HG03457 (cell line): ENCODE measurements at regions not wholly inside any gene's neighbourhood (a gene's known extent, or its start where the extent isn't known, plus 50 kb on each side); places are given as distances from the start of the nearest gene placed in this dataset.

Source experiments
- ATAC-seq: cut with Tn5 transposase; IDR thresholded peaks from one replicate; pipeline ENCODE4 v1.9.1; 2021; ENCODE audit warnings: moderate number of reproducible peaks; ENCODE audit not compliant: unreplicated experiment

DNA sequence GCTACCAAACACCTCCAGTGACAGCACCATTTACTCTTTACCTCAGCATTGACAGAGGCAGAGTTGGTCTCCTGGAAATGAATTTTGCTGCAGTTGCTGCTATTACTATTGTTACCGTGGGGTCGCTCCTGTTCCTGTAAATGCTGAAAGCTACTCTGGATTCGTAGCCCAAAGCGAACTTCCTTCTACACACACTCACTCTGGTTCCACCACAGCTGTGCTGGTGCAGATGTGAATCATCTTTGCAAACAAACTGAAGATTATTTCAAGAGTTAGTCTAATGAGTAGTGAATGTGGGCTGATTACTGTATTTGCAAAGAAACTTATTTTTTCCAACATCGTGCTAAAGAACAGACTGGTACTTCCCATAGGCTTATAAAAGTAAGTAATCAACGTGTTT is 304.0 kb downstream of the LPIN1 start:
- ATAC-seq: no peak

DNA sequence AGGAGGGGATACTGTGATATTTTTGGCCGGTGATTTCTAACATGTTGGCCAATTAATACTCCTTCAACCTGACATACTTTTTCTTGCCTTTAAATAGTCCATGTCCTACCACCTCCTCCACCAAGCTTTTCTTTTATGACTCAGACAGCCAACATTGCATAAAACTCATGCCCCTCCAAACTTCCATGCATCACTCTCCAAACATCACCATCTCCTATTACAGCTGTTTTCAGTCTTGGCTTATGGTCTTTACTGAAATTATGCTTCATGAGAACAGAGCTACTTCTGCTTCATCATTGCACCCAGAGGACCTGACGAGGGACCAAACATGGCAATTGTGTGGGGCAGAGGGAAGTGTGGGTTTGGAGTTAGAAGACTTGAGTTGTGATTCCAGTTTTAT is 305.4 kb downstream of the LPIN1 start:
- ATAC-seq: no peak

DNA sequence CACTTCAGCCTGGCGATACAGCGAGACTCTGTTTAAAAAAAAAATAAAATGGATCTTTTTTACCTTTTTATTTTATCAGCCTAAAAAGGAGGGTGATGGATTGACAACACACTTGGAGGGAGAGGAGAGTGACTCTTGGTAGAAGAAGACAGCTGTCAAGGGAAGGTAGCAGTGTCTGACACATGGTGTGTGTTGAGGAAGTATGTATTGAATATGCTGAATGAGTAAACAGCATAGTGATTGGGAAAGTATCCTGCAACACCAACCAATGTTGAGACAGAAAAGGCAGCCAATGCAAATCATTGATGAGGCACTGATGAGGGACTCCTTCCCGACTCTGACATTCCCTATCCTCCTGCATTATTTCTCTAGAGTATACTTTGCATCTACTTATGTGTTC is 306.4 kb downstream of the LPIN1 start:
- no peak for ATAC-seq

DNA sequence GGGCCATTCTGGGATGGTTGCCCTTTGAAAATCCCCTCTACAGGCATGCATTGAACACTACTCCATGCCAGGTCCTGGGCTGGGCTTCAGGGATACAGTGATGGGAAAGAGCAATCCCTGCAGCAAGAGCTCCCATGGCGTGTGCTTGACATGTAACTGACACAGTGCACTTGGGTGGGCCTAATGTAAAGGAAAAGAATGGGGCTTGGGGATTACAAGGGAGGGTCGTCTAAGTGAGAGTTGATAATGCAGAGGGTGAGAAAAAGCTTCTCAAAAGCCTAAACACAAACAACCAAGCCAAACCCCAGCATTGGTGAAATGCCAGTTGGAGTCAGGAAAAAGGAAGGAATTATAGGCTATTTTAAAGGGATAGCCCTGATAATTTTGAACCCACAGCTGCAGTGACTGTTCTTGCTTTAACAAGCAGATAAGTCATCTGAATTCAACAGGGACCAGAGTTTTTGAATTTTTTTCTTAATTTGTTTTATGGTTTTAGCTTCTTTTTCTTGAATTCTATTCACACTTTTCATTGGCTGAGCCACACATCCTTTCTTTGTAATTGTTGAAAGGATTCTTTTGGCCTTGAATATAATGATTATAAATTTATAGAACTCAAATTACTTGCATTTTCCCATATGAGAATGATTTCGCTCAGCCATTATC is 308.7 kb downstream of the LPIN1 start:
- ATAC-seq: no peak

DNA sequence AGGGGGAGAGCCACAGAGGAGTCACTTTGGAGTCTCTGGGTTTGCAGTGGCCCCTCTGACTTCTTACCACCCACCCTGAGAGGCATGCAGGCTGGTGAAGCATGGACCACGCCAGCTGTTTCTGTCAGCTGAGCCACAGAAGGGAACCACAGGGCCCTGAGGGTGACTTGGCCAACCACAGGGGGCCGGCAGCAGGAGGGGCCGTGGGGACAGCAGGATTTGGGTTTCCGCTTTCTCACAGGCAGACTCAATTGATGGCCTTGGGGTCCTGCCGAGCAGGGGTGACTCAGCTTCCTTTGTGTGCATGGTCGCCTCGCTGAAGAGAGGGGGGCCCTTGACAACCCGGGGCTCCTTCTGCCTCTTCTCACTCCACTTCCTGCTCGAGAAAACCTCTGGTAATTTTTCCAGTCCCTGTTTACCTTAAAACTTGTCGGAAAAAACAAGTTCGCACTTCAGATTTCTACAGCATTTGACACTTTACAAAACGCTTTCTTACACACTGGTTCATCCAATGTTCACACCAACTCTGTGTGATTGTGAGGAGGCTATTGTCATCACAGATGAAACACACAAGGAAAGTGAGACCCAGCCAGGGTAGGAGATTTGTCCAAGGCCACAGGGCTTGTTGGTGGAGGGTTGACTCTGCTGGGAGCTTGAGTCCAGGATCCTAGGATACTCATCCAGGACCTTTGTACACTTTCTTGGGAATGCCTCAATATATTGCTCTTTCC is 311.2 kb downstream of the LPIN1 start:
- peak; percentile 83 for ATAC-seq

DNA sequence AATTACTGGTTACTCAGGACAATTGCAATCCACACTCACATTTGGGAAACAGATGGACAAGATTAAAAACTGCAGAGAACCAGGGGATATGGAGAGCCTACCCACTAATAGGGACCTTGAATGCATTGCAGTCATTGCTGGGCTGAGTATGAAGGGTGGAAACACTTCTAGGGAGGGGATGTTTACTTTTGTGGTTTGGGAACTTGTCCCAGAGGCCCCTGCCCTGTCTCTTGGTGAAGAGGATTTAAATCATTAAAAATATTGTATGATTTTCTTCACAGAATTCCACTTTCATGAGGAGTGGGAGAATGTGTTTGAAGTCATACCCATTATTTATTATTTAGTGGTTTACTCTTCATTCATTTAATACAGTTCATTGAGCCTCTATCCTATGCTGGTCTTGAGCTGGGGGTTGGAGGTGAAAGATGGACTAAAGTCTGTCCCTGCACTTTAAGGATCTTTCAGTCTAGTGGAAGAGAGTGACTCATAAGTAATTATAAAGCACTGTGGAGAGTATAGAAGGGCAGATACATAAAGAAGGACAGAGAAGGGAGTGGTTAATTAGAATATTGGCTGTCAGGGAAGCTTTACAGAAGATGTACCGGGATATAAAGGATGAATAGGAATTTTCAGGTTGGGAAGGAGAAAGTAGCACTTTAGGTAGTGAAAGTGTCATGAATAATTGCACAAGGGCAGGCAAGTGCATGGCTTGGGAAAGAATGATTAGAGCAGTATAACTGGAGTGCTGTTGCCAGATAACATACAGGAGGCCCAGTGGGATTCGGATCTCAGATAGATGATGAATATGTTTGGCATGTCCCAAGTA is 313.4 kb downstream of the LPIN1 start:
- no peak for ATAC-seq

DNA sequence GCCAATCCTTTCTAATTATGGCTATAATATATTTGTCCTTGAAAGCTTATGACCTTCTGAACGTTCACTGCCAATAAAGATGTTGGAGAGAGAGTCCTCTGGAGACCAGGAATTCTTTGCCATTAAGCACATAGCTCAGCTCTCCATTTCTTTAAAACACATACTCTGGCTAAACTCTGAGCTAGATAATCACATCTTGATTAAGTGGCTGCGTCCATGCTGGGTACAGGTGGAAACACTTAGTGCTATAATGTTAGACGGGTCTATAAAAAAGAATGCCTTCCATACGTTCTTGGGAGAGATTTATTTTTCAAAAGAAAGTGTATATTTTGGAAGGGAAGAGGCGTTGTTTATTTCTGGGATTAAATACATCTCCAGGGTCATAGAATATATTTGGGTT is 314.5 kb downstream of the LPIN1 start:
- no peak for ATAC-seq

DNA sequence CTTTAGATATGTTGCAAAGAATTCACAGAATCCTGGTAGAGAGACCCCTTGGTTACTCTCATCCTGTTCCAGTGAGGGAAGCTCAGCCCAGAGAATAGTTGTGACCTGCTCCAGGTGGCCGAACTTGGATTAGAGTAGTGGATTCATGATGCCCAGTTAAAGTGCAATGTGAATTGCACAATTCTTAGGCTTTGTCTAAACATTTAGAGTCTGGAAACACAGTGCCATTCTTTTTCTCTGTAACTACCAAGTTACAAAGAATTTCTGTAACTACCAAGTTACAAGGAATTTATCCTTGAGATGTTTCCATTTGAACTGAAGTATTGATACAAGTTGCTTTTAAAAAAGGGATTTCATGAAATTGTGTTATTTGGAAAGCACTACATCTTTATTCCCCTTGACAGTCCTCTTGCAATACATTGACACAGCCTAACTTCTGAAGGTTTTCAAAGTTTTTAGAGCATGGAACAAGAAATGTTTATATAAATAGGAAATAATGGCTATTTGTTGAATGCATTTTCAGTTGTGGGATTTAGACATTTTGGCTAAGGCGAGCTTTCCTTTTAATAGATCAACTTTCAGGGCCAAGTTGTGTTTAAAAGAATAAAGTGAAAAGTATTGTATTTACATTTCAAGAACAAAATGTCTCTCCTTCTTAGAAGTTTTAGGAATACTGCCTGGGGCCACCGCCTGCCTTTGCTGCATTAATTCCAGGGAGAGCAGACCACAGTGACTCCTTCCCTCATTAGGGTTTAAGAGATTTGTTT is 315.0 kb downstream of the LPIN1 start:
- ATAC-seq: no peak

DNA sequence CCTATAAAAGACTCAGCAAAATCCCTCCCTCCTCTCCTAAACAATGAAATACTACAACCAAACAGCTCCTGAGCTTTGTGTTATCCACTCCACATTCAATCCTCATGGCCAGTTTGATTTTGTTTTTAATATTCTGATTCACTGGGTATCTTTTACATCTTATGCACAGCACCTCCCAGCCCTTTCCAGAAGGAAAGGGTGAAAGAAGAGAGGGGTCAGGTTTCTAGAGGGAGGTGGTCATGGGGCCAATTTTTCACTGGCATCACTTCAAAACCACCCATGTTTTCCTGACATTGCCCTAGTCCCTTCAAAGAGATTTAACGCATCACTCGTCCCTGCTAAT is 315.6 kb downstream of the LPIN1 start:
- no peak for ATAC-seq

DNA sequence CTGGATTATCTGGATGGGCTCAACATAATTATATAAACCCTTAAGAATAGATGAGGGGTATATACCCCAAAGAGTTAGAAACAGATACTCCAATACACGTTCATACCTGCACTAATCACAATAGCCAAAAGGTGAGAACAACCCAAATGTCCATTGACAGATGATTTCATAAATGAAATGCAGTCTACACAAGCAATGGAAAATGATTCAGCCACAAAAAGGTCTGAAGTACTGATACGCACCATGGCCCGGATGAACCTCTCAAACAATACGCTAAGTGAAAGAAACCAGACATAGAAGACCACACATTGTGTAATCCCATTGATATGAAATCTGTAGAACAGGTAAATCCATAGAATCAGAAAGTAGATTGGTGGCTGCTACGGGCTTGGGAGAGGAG is 316.8 kb downstream of the LPIN1 start:
- ATAC-seq: no peak

DNA sequence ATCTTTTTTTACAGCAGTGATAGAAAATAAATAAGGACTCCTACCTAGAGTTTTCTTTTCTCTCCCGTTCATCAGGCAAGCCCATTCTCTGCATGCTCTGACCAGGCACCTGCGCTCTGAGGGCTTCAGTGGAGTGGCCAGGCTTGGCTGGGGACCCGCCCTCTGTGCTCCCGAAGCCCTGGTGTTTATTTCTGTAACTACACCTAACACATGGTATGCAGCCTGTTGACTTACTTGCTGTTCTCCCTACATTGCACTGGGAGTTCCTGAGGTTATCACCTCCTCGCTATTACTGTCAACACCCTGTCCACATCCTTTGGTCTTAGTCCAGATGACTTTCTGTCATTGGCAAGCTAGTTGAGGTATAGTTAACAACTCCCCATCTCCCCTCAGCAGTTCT is 317.7 kb downstream of the LPIN1 start:
- ATAC-seq: no peak

DNA sequence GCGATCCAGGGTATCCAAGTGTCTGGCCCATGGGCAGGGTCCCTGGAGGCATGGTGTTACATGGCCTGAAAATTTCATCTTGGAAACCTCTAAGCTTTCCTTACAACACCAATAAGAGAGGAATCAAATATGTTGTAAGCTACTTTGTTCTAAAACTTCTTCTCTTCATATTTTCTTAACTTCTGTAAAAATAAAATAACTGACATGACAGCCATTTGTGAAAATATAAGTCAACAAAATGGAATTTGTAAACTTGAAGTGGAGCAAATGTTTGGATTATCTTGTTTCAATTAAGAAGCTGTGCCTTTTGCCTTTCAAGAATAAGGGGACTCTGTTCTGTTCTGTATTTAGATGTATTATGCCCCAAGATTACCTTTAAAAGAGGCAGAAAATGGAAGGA is 319.7 kb downstream of the LPIN1 start:
- no peak for ATAC-seq

DNA sequence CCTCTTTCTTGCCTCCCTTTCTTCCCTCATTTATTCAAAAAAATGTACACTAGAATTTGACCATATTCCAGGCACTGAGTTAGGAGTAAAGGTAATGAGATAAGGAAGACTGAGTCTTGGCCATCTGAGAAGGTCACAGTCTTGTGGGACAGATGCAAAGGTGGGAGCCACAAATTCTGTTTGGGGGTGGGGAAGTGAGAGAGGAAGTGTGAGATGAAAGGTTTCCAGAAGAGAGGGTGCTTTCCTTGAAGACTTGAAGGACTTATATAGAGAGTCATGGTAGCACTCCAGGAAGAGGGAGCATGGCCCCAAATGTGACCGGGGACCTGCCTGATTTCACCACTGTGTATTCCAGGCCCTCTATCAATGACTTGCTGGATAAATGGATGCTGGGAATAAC is 320.6 kb downstream of the LPIN1 start:
- no peak for ATAC-seq

DNA sequence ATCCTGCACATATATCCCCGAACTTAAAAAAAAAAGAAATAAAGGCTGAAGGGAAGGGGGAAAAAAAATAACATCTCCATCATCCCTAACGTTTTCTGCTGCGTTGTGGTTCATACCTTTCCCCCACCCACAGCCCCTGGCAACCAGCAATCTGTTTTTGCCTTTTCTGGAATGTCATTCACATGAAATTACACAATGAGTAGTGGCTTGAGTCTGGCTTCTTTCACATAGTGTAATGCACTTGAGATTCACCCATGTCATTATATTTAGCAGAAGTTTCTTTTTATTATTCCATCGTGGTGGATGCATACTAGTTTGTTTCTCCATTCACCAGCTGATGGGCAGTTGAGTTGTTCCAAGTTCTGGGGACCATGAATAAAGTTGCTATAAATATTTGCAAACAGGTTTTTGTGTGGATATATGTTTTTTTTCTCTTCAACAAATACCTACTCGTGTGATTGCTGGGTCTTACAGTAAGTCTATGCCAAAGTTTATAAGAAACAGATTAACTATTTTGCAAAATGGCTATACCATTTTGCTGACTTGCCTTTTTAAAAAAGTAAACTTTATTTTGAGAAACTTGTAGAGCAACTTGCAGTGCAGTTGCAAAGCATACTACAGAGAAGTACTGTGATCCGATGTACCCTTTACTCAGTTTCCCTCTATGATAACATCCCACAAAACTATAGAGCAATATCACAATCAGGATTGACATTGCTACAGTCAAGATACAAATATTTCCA is 322.5 kb downstream of the LPIN1 start:
- ATAC-seq: no peak

DNA sequence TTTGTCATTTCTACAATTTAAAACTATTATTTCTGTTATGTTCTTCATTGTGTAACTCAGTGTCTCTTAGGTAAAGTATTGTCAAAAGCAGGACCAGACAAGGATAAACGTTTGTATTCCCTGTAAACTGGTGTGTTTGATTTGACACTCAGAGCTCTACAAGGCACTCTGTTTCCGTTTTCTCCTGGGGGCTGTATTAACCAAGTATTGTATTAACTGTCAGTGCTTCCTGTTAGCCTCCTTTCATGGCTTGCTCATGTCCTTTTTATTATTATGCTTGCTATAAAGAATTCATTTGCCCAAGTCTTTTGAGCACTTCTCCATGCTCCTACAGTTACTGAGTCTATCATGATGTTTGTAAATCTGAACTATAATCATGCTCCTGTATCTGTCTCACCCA is 323.7 kb downstream of the LPIN1 start:
- ATAC-seq: no peak

DNA sequence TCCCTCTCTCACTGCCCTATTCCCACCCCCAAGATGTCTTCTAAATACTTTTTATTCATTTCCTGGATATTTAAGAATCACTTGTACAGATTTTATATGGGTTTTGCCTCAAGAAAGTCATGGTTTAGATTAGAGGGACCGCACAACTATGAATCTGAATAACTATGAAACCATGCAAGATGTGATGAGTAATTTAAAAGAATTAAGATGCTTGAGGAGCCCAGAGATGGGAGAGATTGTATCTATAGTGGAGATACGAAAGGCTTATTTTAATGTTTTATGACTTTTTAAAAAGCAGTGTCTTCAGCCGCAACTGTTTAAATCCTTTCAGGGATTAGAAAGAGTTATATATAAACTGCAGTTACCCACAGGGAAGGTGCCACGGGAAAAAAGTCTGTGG is 324.1 kb downstream of the LPIN1 start:
- no peak for ATAC-seq

DNA sequence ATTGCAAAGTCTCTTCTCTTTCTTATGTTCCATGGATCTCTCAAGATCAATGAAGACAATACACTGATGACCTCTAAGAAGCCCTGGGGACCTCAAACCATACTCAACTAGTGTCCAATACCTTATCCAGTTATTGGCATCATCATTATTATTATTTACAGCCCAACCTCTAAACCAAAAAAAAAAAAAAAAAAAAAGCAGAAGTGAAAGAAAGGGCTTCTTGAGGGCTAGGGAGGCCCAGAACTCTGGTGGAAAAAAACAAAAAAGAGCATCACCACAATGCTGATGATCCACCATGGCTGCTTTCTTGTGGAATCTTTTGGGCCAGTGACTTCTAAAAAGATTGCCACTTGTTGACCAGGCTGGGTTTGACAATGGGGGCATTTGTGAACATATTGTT is 324.9 kb downstream of the LPIN1 start:
- peak; percentile 65 for ATAC-seq

DNA sequence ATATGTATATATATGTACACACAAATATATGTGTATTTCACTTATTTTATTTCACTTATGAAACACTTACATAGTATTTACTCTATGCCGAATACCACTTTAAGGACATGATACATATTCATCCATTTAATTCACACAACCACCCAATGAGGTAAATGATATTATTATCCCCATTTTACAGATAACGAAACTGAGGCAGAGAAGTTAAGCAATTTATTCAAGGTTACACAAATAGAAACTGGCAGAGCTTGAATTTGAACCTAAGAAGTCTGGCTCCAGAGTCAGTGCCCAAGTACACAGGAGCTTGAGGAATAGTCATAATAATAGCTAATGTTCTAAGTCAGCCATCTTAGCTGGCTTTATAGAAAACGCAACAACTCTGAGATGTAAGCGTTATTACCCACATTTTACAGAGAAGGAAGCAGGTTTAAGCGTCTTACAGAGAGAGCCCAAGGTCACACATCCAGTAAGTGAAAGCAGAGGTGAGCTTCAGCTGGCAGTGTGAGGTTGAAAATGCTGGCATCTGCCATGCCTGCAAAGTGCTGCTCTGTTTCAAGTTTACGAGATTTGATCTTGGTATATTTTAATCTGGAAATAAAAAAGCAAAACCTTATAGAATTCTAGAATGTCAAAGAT is 326.9 kb downstream of the LPIN1 start:
- ATAC-seq: no peak

DNA sequence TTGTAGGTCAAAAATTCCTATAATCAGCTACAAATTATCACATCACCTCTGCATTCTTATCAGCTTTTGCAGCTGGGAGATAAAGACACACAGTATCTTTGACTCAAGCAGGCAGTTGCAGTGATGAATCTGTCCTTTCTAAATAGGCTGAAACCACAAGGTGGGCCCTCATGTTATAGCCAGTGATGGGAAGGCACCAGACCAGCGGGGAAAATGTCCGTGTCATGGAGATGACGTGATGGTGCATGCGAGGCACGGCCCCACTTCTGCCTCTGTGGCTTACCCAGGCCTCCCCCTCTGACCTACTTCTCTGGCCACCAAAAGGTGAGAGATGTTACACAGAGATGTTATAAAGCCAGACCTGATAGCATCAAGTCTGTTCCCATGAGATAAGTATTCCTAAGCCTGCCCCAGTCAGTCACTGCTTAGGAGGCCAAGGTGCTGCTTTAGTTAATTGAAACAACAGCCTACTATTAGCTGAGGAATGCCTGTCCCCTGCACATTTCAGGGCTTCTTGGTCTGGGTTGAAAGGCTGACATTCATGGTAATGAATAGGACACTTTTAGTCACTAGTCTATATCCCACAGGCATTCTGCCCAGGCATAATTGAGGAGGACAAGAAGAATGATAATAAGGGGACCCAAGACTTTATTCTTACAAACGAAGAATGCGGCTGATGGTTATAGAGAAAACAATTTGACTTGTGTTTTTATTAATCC is 327.9 kb downstream of the LPIN1 start:
- ATAC-seq: no peak

DNA sequence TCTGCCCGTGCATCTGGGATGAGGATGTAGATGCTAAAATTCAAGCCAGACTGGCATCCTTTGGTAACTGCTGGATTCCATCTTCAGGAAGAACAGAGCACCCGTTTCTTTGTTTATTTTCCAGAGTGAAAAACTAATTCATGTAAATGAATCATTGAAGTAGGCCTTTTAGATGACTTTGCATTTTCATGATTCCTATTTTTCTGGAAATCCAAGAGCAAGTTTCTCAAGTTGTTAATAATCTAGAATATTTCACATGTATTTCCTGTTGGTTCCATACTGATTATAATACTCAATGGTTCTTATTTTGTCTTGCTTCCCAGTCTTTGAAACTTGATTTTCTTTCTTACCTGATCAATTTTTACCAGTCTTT is 328.4 kb downstream of the LPIN1 start:
- no peak for ATAC-seq
